ENCODE measurements at regions not wholly inside any gene's neighbourhood (a gene's known extent, or its start where the extent isn't known, plus 50 kb on each side); places are given as distances from the start of the nearest gene placed in this dataset.

- TF ChIP-seq ZNF425 (CRISPR knock-in tag; conservative IDR thresholded peaks at IDR 0.05), result no peak
- TF ChIP-seq ZNF416 (CRISPR knock-in tag; IDR thresholded peaks at IDR 0.05), result no peak
- TF ChIP-seq CREM (CRISPR knock-in tag; IDR thresholded peaks at IDR 0.05), result no peak
These were observed 207.0 kb upstream of the COX10 start (continued) for GRCh38 chr17:13862346-13862745.

GRCh38 chr17:13863436-13863835, 205.9 kb upstream of the COX10 start:
- ATAC-seq (no peak), DNase-seq (ENCODE audit: low spot score) (no peak)
- peaks cover 7% of the 10 kb centered on the region for H3K4me1 Mint-ChIP-seq
- H3K27me3 Mint-ChIP-seq (ENCODE audit: low read depth), result no peaks in the 10 kb centered on the region; the same call in 1 of the 2 replicates
- H3K36me3 Mint-ChIP-seq, result no peaks in the 10 kb centered on the region; the same call in 1 of the 2 replicates
- ChIA-PET POLR2A (no interaction called here), CTCF (interaction anchor here (0.8 kb wide), 1 partner anchor 76 kb away, joined by 4 read pairs; no protein-coding TSS in a partner anchor)
- H3K27ac Mint-ChIP-seq, result no peak overlapping the region
- peaks cover 18% of the 10 kb centered on the region for H3K9me3 Mint-ChIP-seq
- no peak overlapping the region for H3K4me3 Mint-ChIP-seq
- TF ChIP-seq CBFB (CRISPR knock-in tag; IDR thresholded peaks at IDR 0.05; ENCODE audit: low read depth) (no peak), AFF4 (CRISPR knock-in tag; IDR thresholded peaks at IDR 0.05; ENCODE audit: borderline replicate concordance) (no peak), E2F4 (CRISPR knock-in tag; IDR thresholded peaks at IDR 0.05; ENCODE audit: borderline replicate concordance, low read depth) (no peak), E2F1 (CRISPR knock-in tag; IDR thresholded peaks at IDR 0.05) (no peak), ZNF281 (CRISPR knock-in tag; IDR thresholded peaks at IDR 0.05) (no peak), PREB (CRISPR knock-in tag; IDR thresholded peaks at IDR 0.05; ENCODE audit: borderline replicate concordance) (no peak), SMAD4 (CRISPR knock-in tag; IDR thresholded peaks at IDR 0.05) (no peak), CREB1 (CRISPR knock-in tag; IDR thresholded peaks at IDR 0.05) (no peak), IRF1 (CRISPR knock-in tag; IDR thresholded peaks at IDR 0.05) (no peak), ZNF317 (CRISPR knock-in tag; IDR thresholded peaks at IDR 0.05; ENCODE audit: borderline replicate concordance, low read depth) (no peak), NFE2L1 (CRISPR knock-in tag; IDR thresholded peaks at IDR 0.05) (no peak), SP1 (CRISPR knock-in tag; conservative IDR thresholded peaks at IDR 0.05) (no peak), ZNF512 (CRISPR knock-in tag; IDR thresholded peaks at IDR 0.05; ENCODE audit: borderline replicate concordance) (no peak)

Data from WTC11 (cell line).